GM12892 (cell line): ENCODE measurements at regions not wholly inside any gene's neighbourhood (a gene's known extent, or its start where the extent isn't known, plus 50 kb on each side); places are given as distances from the start of the nearest gene placed in this dataset.

ENCODE experiments used
- POLR2A ChIP-seq: IDR thresholded peaks from 2 replicates; pipeline ENCODE4 v1.6.1; 2011; ENCODE audit warnings: low read depth, low read length, control low read depth
- POLR2AphosphoS5 ChIP-seq: IDR thresholded peaks from 2 replicates; pipeline ENCODE4 v1.6.1; 2011; ENCODE audit warnings: low read depth, low read length, control low read depth

- TF ChIP-seq POLR2A: no peak
- TF ChIP-seq POLR2AphosphoS5: no peak
These were observed 1305.0 kb downstream of the LRFN5 start for GRCh38 chr14:42911642-42912041.
